H9 (cell line): ENCODE measurements at regions not wholly inside any gene's neighbourhood (a gene's known extent, or its start where the extent isn't known, plus 50 kb on each side); places are given as distances from the start of the nearest gene placed in this dataset.

Experiments
- DNase-seq: peaks from one replicate; pipeline ENCODE4 v3.0.0-alpha.2; 2017
- H2AFZ ChIP-seq: one replicate; pipeline ENCODE4 v1.6.1; 2013; ENCODE audit warnings: mild to moderate bottlenecking, low read length, control low read depth, moderate library complexity
- H2AK5ac ChIP-seq: 2 replicates; pipeline ENCODE4 v1.6.1; 2013; ENCODE audit warnings: low read length, control low read depth, mixed read lengths; ENCODE audit not compliant: insufficient read length
- H2BK120ac ChIP-seq: one replicate; pipeline ENCODE4 v1.6.1; 2013; ENCODE audit warnings: low read depth, mild to moderate bottlenecking, low read length, control low read depth, inconsistent platforms; ENCODE audit not compliant: poor library complexity, severe bottlenecking
- H2BK12ac ChIP-seq: 2 replicates; pipeline ENCODE4 v1.6.1; 2013; ENCODE audit warnings: low read length, control low read depth, mixed read lengths, low read depth; ENCODE audit not compliant: insufficient read length
- H2BK15ac ChIP-seq: 2 replicates; pipeline ENCODE4 v1.6.1; 2013; ENCODE audit warnings: low read depth, low read length, control low read depth
- H2BK20ac ChIP-seq: one replicate; pipeline ENCODE4 v1.6.1; 2013; ENCODE audit warnings: low read depth, mild to moderate bottlenecking, low read length, control low read depth, inconsistent platforms; ENCODE audit not compliant: poor library complexity, severe bottlenecking
- H2BK5ac ChIP-seq: 2 replicates; pipeline ENCODE4 v1.6.1; 2013; ENCODE audit warnings: low read length, control low read depth, mixed read lengths; ENCODE audit not compliant: insufficient read length
- H3K14ac ChIP-seq: 2 replicates; pipeline ENCODE4 v1.6.1; 2013; ENCODE audit warnings: low read length, control low read depth; ENCODE audit not compliant: insufficient read depth
- H3K18ac ChIP-seq: 2 replicates; pipeline ENCODE4 v1.6.1; 2013; ENCODE audit warnings: low read depth, mild to moderate bottlenecking, mixed read lengths, low read length, control low read depth; ENCODE audit not compliant: insufficient read length
- H3K23ac ChIP-seq: 2 replicates; pipeline ENCODE4 v1.6.1; 2013; ENCODE audit warnings: low read length, control low read depth, mixed read lengths, low read depth; ENCODE audit not compliant: insufficient read length
- H3K23me2 ChIP-seq: 2 replicates; pipeline ENCODE4 v1.6.1; 2013; ENCODE audit warnings: low read depth, mild to moderate bottlenecking, mixed read lengths, low read length, control low read depth; ENCODE audit not compliant: insufficient read length, poor library complexity, severe bottlenecking
- H3K27ac ChIP-seq: 2 replicates; pipeline ENCODE4 v1.5.1; 2013; ENCODE audit warnings: low read length, control low read depth, mixed read lengths, low read depth; ENCODE audit not compliant: insufficient read length
- H3K27me3 ChIP-seq: 2 replicates; pipeline ENCODE4 v1.6.1; 2013; ENCODE audit warnings: low read length, control low read depth, inconsistent platforms; ENCODE audit not compliant: insufficient read depth
- H3K4ac ChIP-seq: 2 replicates; pipeline ENCODE4 v1.6.1; 2013; ENCODE audit warnings: low read depth, mild to moderate bottlenecking, control low read depth, inconsistent platforms, low read length, moderate library complexity
- H3K4me1 ChIP-seq: 2 replicates; pipeline ENCODE4 v1.6.1; 2013; ENCODE audit warnings: low read length, control low read depth, inconsistent platforms; ENCODE audit not compliant: insufficient read depth
- H3K4me2 ChIP-seq: 2 replicates; pipeline ENCODE4 v1.6.1; 2013; ENCODE audit warnings: low read length, control low read depth, mixed read lengths; ENCODE audit not compliant: insufficient read length, insufficient read depth
- H3K56ac ChIP-seq: 2 replicates; pipeline ENCODE4 v1.6.1; 2013; ENCODE audit warnings: low read depth, mild to moderate bottlenecking, mixed read lengths, low read length, control low read depth; ENCODE audit not compliant: insufficient read length
- H3K79me1 ChIP-seq: 2 replicates; pipeline ENCODE4 v1.6.1; 2013; ENCODE audit warnings: low read depth, mild to moderate bottlenecking, moderate library complexity, low read length, control low read depth, inconsistent platforms; ENCODE audit not compliant: insufficient read depth, poor library complexity, severe bottlenecking
- H3K79me2 ChIP-seq: 2 replicates; pipeline ENCODE4 v1.6.1; 2013; ENCODE audit warnings: low read length, control low read depth, inconsistent platforms; ENCODE audit not compliant: insufficient read depth
- H3K9ac ChIP-seq: 2 replicates; pipeline ENCODE4 v1.6.1; 2013; ENCODE audit warnings: low read length, control low read depth, mixed read lengths; ENCODE audit not compliant: insufficient read length; ENCODE audit errors: extremely low read depth
- H3K9me3 ChIP-seq: one replicate; pipeline ENCODE4 v1.6.1; 2013; ENCODE audit warnings: low read depth, low read length, inconsistent platforms; ENCODE audit not compliant: control insufficient read depth
- H3T11ph ChIP-seq: one replicate; pipeline ENCODE4 v1.6.1; 2013; ENCODE audit warnings: mild to moderate bottlenecking, low read length, control low read depth, inconsistent platforms
- H4K20me1 ChIP-seq: one replicate; pipeline ENCODE4 v1.6.1; 2013; ENCODE audit not compliant: control insufficient read depth, insufficient read length, insufficient read depth
- H4K5ac ChIP-seq: 2 replicates; pipeline ENCODE4 v1.6.1; 2013; ENCODE audit warnings: low read depth, mild to moderate bottlenecking, mixed read lengths, low read length, control low read depth; ENCODE audit not compliant: insufficient read length
- H4K8ac ChIP-seq: replicated peaks from 2 replicates; pipeline ENCODE4 v1.6.1; 2013; ENCODE audit warnings: low read length, control low read depth, mixed read lengths, low read depth; ENCODE audit not compliant: insufficient read length
- H4K91ac ChIP-seq: 2 replicates; pipeline ENCODE4 v1.6.1; 2013; ENCODE audit warnings: low read depth, mild to moderate bottlenecking, moderate library complexity, mixed read lengths, low read length, control low read depth; ENCODE audit not compliant: insufficient read length
- H3K27ac Mint-ChIP-seq, 3 experiments: 2 replicates in 2 of 3; 3 replicates in 1 of 3; pipeline ENCODE4 v1.8.0; 2020 to 2021; ENCODE audit warnings: mixed read lengths in 3 of 3, mild to moderate bottlenecking in 1 of 3, moderate library complexity in 1 of 3
- H3K27me3 Mint-ChIP-seq: 2 replicates; pipeline ENCODE4 v1.8.0; 2021; ENCODE audit warnings: low read depth, mild to moderate bottlenecking, moderate library complexity, mixed read lengths
- H3K36me3 Mint-ChIP-seq, 3 experiments: 2 replicates in 2 of 3; 3 replicates in 1 of 3; pipeline ENCODE4 v1.8.0; 2020 to 2021; ENCODE audit warnings: low read depth in 3 of 3, mixed read lengths in 3 of 3; ENCODE audit not compliant: insufficient read depth in 1 of 3
- H3K4me1 Mint-ChIP-seq, 2 experiments: 2 replicates each; pipeline ENCODE4 v1.8.0; 2020; ENCODE audit warnings: mixed read lengths in 2 of 2
- H3K4me3 Mint-ChIP-seq, 2 experiments: 2 replicates in 1 of 2; 3 replicates in 1 of 2; pipeline ENCODE4 v1.8.0; 2020 to 2021; ENCODE audit warnings: mild to moderate bottlenecking in 2 of 2, mixed read lengths in 2 of 2, moderate library complexity in 1 of 2
- H3K9me3 Mint-ChIP-seq, 2 experiments: 2 replicates in 1 of 2; 3 replicates in 1 of 2; pipeline ENCODE4 v1.8.0; 2020; ENCODE audit warnings: mild to moderate bottlenecking in 2 of 2, mixed read lengths in 2 of 2, moderate library complexity in 1 of 2
- WGBS: extraction: QIAGEN DNeasy Blood & Tissue Kit; methylation state at CpG from one replicate; pipeline ENCODE4 v1.1.7; 2013; ENCODE audit warnings: missing lambda C conversion rate, low lambda C conversion rate, mixed read lengths; ENCODE audit not compliant: insufficient read length; ENCODE audit errors: extremely low coverage; 5-methylcytosine and 5-hydroxymethylcytosine counted together
- TF ChIP-seq, protein P1 (sequence below): fragments of 200-600 bp; sonication (generic); conservative IDR thresholded peaks from 3 replicates; pipeline ENCODE4 v1.8.0; 2021; ENCODE audit warnings: antibody characterized with exemption, mild to moderate bottlenecking

DNA sequence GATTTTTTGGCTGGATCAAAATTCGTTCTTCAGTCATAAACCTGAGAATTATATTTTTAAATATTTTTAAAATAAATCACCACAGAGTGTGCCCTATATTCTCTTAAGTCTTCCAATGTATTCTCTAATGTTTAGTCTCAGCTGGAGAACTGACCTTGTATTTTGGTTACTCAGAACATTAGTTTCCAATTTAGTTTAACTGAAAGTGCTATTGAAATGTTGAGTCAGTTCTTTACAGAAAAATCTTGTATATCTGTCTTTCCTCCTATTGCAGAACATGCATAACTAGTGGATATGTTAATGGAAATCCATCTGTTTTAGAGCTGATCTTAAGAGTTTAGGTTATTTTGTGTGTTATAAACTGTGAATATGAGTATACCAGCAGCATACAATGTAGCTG, 422.7 kb upstream of the IGFBP3 start:
- Histone ChIP-seq H3K9ac (no peak overlapping the region), H2BK12ac (no peak overlapping the region), H3K23ac (no peak overlapping the region), H3K27ac (no peak overlapping the region), H3K27me3 (no peaks in the 10 kb centered on the region), H4K5ac (no peak overlapping the region), H2AK5ac (no peak overlapping the region), H2BK120ac (no peak overlapping the region), H3K56ac (no peak overlapping the region), H2BK20ac (no peak overlapping the region), H2AFZ (no peak overlapping the region), H3K79me2 (no peaks in the 10 kb centered on the region), H2BK5ac (no peak overlapping the region), H3K18ac (no peak overlapping the region), H4K20me1 (no peaks in the 10 kb centered on the region), H4K8ac (no peak overlapping the region), H3K4ac (no peak overlapping the region), H3K4me1 (no peaks in the 10 kb centered on the region), H3K23me2 (no peaks in the 10 kb centered on the region), H4K91ac (no peak overlapping the region), H3K4me2 (no peak overlapping the region), H3T11ph (no peak overlapping the region), H2BK15ac (no peak overlapping the region), H3K9me3 (no peaks in the 10 kb centered on the region), H3K79me1 (no peaks in the 10 kb centered on the region), H3K14ac (no peak overlapping the region)
- no peaks in the 10 kb centered on the region; a peak in 1 of 7 replicates for H3K36me3 Mint-ChIP-seq
- H3K4me3 Mint-ChIP-seq, result no peak overlapping the region
- peaks cover 4% of the 10 kb centered on the region for H3K27me3 Mint-ChIP-seq
- DNase-seq, result no peak
- H3K9me3 Mint-ChIP-seq, result peaks cover 0 to 3% of the 10 kb centered on the region in 2 experiments; a peak in 2 of 5 replicates
- H3K27ac Mint-ChIP-seq, result no peak overlapping the region
- TF ChIP-seq, protein P1, sequence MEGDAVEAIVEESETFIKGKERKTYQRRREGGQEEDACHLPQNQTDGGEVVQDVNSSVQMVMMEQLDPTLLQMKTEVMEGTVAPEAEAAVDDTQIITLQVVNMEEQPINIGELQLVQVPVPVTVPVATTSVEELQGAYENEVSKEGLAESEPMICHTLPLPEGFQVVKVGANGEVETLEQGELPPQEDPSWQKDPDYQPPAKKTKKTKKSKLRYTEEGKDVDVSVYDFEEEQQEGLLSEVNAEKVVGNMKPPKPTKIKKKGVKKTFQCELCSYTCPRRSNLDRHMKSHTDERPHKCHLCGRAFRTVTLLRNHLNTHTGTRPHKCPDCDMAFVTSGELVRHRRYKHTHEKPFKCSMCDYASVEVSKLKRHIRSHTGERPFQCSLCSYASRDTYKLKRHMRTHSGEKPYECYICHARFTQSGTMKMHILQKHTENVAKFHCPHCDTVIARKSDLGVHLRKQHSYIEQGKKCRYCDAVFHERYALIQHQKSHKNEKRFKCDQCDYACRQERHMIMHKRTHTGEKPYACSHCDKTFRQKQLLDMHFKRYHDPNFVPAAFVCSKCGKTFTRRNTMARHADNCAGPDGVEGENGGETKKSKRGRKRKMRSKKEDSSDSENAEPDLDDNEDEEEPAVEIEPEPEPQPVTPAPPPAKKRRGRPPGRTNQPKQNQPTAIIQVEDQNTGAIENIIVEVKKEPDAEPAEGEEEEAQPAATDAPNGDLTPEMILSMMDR, result no peak
- no CpG with 5 or more reads among the region's 1 CpG for WGBS
- no peaks in the 10 kb centered on the region for H3K4me1 Mint-ChIP-seq
